GM10248 (cell line): ENCODE measurements at regions not wholly inside any gene's neighbourhood (a gene's known extent, or its start where the extent isn't known, plus 50 kb on each side); places are given as distances from the start of the nearest gene placed in this dataset.

Source experiments
- CTCF ChIA-PET: fragments of 300-600 bp; sonication (Branson Sonifier 250); formaldehyde crosslinking; extraction: SDS; loops from one replicate; lab custom pipeline; 2021; ENCODE audit warnings: antibody characterized with exemption; lab: Yijun Ruan, JAX
- POLR2A ChIA-PET: fragments of 350-650 bp; sonication (Branson Sonifier 250); formaldehyde crosslinking; extraction: SDS; loops from one replicate; lab custom pipeline; 2020; ENCODE audit warnings: antibody characterized with exemption; lab: Yijun Ruan, JAX
- DNase-seq: peaks from one replicate; pipeline ENCODE4 v3.0.0; 2012; ENCODE audit errors: extremely low spot score
- CTCF ChIP-seq: IDR thresholded peaks from 2 replicates; pipeline ENCODE4 v1.5.1; 2012; ENCODE audit warnings: mild to moderate bottlenecking, low read depth; ENCODE audit errors: extremely low read depth, missing control alignments, control extremely low read depth

DNA sequence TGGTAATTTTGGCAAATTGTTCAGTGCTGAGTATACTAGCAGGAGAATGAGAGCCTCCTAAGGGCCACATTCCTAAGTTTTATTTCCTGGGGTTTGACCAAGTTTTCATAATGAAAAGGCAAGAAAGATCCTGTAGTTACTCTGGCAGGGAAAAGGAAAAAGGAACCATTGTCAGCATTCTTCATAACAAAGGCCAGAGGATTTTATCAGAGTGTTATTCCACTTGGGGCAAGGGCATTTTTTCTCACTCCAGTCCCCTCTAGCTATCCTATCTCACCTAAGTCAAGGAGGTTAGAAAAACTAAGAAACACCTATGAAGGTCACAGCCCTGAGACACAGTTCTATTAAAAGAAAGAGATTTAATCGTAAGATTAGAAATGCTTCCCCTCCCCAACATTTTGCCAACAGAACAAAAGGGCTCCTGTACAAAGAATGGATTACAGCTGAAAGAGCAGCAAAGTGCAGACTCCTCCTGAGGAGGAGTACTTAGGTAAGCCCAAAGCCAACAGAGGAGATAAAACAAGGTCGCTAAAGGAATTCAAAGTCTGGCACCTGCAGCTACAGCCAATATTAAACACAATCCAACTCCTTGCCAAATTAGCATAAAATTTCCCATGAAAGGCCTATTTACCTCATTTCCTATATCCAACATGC, 162.4 kb downstream of the GALC start:
- POLR2A ChIA-PET: no interaction called here
- DNase-seq: no peak
- CTCF ChIA-PET: no interaction called here
- TF ChIP-seq CTCF: no peak

GRCh38 chr14:87829543-87829942, 163.4 kb downstream of the GALC start:
- no peak for DNase-seq
- CTCF ChIA-PET: no interaction called here
- POLR2A ChIA-PET: no interaction called here
- TF ChIP-seq CTCF: no peak

DNA sequence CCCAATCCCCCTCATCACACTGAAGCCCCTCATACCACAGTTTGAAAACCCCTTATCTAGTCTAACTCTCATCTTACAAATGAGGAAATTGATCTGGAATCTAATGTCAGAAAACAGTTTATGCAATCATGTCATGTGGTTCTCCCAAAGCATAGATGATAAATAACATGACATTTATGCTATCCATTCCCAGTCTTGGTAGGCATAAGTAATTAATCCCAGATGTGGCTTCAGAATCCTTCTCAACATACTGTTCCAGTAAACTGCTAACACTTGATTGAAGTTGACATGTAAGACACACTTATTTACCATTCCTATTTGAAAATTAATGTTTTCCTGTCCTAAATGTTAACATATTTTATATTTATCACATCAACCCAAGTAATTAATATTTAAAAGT, 168.7 kb downstream of the GALC start:
- no peak for DNase-seq
- CTCF ChIA-PET: interaction anchor here (1.0 to 4.7 kb wide), 3 partner anchors 10 to 44 kb away, joined by 3 to 21 read pairs (median 4); no protein-coding TSS in a partner anchor
- no peak for TF ChIP-seq CTCF
- POLR2A ChIA-PET: no interaction called here

DNA sequence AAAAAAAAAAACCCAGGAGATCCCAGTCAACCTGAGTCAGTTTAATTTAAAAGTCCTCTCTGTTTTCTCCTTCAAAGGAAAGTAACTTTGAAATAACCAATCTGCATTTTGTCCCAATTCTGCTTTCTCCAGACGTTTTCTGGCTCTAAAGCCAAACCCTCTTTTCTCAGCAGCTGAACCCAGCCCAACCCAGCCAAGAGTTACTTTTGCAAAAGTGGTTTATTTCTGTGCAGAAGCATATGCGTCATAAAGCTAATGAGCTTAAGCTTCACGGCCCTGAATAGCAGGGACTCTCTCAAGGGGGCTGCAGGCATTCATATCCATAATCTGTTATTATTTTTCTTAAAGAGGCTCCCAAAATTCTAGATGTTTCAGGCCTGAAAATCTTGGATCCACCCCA, 176.6 kb downstream of the GALC start:
- TF ChIP-seq CTCF: no peak
- no peak for DNase-seq
- ChIA-PET CTCF (interaction anchor here (1.2 kb wide), 1 partner anchor 12 kb away, joined by 9 read pairs; no protein-coding TSS in a partner anchor), POLR2A (no interaction called here)

DNA sequence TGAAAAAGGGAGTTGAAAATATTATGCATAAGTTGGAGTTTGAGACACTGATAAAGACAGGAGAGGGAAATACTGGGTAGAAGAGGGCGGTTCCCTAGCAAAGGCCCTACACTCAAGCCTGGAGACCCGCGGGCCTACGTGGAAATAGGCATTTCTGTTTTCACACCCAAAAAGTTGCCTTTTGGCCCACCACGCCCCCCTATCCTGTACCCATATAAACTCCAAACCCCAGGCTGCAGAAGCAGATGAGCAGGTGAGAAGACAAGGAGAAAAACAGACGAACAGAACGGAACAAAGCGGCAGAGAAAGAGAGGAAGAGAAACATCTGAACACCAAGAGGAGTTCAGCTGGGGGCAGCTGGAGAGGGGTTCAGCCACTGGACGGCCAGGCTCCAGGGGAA, 177.9 kb downstream of the GALC start:
- CTCF ChIA-PET: interaction anchor here (1.1 to 2.2 kb wide), 3 partner anchors 10 to 70 kb away, joined by 3 to 9 read pairs (median 7); no protein-coding TSS in a partner anchor
- POLR2A ChIA-PET: no interaction called here
- TF ChIP-seq CTCF: no peak
- no peak for DNase-seq

- TF ChIP-seq CTCF: no peak
- POLR2A ChIA-PET: no interaction called here
- DNase-seq: no peak
- CTCF ChIA-PET: interaction anchor here (1.3 to 2.2 kb wide), 4 partner anchors 8 to 33 kb away, joined by 3 to 7 read pairs (median 5); no protein-coding TSS in a partner anchor
These were observed 179.3 kb downstream of the GALC start for GRCh38 chr14:87813686-87814085.

DNA sequence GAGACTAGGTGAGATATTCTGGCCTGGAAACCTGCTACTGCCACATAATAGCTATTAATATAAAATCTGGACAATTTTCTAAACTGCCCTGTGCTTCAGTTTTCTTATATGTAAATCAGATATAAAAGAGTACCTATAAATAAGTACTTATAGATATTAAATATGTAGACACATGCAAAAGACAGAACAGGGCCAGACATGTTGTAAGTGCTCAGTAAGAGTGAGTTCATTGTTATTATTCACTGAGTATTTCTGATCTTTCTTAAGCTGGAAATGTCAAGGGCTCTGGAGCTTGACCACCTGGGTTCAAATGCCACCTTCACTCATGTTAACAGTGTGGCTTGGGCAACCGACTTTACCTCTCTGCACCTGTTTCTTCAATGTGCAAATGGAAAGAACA, 179.8 kb downstream of the GALC start:
- POLR2A ChIA-PET: no interaction called here
- TF ChIP-seq CTCF: no peak
- no peak for DNase-seq
- CTCF ChIA-PET: interaction anchor here (1.1 to 2.2 kb wide), 5 partner anchors 8 to 34 kb away, joined by 3 to 7 read pairs (median 4); no protein-coding TSS in a partner anchor
